HG03039 (cell line): ENCODE measurements at regions not wholly inside any gene's neighbourhood (a gene's known extent, or its start where the extent isn't known, plus 50 kb on each side); places are given as distances from the start of the nearest gene placed in this dataset.

Source experiments
- ATAC-seq: cut with Tn5 transposase; IDR thresholded peaks from one replicate; pipeline ENCODE4 v1.9.1; 2021; ENCODE audit warnings: mild to moderate bottlenecking, moderate library complexity; ENCODE audit not compliant: unreplicated experiment

DNA sequence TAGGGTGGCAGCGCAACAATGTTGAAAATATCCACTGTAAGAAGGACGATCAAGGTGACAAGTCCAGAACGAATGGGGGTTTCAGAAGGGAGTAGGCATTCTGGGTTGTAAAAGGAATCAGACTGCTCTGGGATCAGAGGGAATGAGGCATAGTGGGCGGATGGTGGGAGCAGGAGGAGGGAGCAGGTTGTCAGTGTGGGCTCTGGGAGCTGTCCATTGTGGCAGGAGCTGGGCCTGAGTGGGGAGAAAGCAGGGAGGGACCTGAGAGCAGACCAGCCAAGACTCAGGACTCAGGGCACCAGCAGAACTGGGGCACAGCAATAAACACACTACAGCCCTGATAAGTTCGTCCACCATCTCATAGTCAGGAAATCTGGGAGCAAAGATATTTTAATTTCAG, 292.6 kb upstream of the MKI67 start:
- ATAC-seq: no peak

- no peak for ATAC-seq
Measured at GRCh38 chr10:128419466-128420019, 293.3 kb upstream of the MKI67 start.

GRCh38 chr10:128420623-128421022, 294.4 kb upstream of the MKI67 start:
- no peak for ATAC-seq

DNA sequence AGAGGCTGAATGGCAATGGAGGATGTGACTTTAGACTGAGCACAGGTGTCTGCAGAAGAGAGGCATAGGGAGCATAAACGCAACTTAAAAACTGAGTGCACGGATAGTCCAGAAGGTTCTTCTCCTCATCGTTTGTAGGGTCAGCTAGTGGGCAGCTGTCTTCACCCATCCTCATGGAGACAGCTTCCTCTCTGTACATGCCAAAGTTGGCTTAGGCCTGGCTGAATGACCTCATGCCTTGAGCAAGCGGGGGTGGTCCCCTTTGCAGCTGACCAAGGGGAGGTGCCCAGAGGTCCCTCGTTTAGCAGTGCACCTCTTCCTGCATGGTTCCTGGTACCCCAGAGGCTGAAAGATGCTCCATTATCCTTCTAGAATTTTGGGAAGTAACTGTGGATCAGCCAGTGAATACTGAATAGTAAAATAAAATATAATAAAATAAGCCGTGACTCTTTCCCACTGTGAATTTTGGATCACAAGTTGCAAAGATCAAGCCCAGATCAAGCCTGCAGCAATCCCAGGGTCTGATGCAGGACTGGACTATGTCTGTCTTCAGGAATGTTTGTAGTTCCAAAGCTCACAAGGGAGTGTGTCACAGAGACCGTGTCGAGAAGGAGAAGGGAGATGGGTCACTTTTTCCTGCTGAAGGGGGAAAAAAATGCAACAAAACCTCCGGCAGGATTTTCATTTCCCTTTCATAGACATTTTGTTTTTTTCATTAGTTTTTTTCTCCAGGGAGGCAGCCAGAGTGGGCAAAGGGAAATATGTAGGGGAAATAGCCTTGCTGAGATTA, 295.3 kb upstream of the MKI67 start:
- no peak for ATAC-seq

- ATAC-seq: no peak
Measured at GRCh38 chr10:128422190-128422589, 296.0 kb upstream of the MKI67 start.

- no peak for ATAC-seq
Measured at GRCh38 chr10:128422999-128423398, 296.8 kb upstream of the MKI67 start.

- no peak for ATAC-seq
Measured at GRCh38 chr10:128429321-128429720, 303.1 kb upstream of the MKI67 start.

GRCh38 chr10:128429835-128430513, 303.8 kb upstream of the MKI67 start:
- no peak for ATAC-seq

- no peak for ATAC-seq
Measured at GRCh38 chr10:128431083-128431482, 304.9 kb upstream of the MKI67 start.

DNA sequence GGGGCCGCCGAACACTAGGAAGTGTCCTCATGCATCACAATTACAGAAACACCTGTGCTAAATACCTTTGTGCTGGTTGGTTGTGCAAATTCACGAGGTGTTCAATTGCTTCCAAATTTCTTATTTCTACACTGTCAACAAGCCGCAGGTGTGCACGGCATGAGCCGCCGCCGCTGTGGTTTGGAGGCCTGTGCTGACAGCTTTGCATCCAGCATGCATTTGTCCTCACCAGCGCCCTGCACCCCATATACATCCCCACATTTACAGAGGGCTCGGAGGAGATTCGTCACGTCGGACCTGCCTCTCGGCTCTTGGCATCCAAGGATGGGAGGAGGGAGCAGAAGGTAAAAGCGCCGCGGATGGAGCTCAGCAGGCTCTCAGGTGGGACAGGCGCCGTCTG, 305.3 kb upstream of the MKI67 start:
- ATAC-seq: no peak

DNA sequence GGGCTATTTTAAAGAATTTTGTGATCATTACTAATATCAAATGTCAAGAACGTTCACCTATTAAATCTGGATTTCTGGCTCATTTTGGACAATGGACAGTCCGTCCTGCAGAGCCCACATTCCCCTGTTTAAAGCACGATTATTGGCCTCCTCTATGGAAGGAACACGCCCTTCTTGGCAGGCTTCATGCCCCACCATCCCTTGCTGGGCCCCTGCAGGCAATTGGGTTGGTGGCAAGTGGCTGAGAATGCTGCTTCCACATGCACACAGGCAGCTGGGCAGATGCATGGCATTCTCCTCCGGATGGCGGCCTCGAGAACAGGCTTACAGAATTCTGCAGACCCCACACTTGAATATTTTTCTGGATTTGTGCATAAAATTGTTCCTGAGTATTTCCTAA, 305.8 kb upstream of the MKI67 start:
- no peak for ATAC-seq

DNA sequence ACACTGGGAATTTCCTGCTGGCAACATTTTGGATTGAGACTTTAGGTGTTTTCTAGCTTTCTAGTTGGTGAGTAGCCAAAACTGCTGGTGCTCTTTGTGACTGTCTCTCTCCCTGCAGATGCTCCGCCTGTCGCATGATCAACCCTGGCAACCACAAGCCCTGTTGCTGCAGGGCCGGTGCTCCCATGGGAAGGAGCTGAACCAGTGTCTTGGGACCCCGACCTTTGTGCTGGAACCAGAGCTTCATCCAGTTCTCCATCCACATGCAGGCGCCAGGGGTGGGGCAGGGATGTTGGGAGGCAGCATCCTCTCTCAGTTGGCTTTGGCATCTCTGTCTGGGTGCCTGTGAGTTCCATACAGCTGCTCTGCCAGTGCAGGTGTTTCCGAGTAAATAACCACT, 306.2 kb upstream of the MKI67 start:
- no peak for ATAC-seq

DNA sequence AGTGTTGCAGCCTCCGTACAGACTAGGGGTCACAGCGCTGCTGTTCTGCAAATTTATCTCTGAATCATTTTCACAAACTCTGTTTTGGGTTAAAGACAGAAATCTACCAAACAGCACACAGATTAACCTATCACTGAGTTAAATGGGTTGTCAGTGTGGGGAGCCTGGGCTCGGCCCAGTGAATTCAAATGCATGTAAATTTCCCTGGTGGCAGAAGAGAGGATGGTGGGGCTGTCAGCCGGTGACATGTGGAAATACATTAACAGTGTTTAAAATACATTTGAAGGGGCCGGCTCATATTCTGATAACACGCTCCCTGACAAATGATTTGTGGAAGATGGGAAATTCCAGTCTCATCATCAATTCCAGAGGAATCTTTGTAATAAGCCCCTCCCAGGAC, 309.6 kb upstream of the MKI67 start:
- ATAC-seq: no peak

DNA sequence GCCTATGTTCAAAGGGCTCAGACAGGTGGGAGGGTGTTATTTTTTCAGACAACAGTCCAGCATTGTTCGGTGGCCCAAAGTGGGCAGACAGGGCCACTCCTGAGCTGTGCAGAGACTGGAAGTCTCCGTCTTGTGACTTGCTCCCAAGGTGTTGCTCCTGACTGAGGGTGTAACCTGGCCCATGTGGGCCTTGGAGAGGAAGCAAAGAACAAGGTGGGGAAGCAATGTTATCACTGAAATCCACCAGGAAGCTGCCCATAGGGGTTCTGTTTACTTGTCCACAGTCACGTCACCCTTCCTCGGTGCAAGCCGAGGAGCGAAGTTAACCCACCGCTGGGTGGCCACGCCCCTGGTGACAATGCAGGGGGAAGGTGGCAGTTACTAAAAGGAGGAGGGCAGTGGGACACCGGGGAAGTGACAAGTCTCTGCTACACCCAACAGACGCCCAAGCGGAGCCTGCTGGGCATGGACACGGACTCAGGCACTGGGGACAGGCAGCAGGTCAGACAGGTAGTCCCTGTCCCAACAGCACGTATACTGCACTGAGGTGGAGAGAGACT, 311.6 kb upstream of the MKI67 start:
- ATAC-seq: no peak

- ATAC-seq: no peak
Measured at GRCh38 chr10:128438417-128439063, 312.3 kb upstream of the MKI67 start.

DNA sequence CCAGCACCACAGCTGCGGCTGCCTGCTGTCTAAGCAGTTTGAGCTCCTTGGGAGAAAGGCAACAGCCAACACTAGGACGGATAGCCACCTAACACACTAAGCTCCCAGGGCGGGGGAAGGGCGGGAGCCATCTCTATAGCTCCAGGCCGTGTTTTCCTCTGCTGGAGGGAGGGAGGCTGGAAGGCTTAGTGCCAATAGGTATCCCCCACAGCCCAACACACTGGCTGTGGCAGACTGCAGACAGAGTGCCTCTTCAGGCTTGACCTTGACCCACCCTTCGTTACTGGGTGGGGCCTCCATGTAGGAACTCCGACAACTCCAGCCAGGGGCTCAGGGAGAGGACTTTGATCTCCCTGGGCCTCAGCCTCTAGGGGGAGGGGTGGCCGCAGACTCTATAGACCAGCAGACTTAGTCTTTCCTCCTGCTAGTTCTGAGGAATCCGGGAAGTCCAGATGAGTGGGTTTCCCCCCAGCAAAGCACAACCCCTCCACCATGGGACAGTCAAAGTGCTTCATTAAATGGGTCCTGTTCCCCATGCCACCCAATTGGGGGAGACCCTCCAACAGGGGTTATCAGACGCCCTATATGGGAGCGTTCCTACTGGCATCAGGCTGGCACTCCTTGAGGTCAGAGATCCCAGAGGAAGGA, 314.4 kb upstream of the MKI67 start:
- no peak for ATAC-seq

- ATAC-seq: no peak
Measured at GRCh38 chr10:128443925-128444518, 317.8 kb upstream of the MKI67 start.

DNA sequence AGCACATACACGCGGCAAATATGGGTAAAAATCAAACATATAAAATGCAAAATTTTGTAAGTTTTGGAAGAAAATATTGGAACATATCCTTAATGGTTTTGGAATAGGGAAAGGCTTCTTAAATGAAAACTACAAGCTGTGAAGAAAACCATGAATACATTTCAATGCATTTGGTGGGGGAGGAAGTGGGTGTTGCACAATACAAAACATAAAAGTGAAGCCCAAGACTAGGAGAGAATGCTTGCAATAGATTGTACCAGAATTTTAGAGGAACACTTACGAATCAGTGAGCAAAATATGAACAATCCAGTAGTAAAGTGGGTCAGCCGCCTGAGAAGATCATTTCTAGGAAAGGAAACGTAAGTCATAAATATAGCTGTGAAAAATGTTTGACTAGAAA, 322.6 kb upstream of the MKI67 start:
- no peak for ATAC-seq

GRCh38 chr10:128451879-128452278, 325.7 kb upstream of the MKI67 start:
- ATAC-seq: no peak

DNA sequence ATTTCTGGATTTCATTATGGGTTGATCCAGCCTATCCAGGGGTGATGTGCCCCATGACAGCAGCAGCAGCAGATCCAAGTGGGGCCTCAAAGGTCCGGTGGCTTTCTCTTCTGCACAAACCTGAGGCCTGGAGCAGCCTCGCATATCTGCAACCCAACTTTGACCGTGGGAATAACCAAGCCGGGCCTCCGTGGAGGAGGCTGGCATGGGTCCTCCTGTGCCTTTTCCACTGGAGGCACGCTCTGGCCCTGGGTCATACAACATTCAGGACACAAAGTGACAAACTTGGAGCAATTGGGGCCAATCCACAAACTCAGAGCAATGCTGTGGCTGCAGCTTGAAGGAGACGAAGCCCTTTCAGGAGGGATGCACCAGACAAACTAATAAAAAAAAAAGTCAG, 330.0 kb upstream of the MKI67 start:
- no peak for ATAC-seq

- no peak for ATAC-seq
Measured at GRCh38 chr10:128457136-128457535, 330.9 kb upstream of the MKI67 start.
